ENCODE measurements at regions not wholly inside any gene's neighbourhood (a gene's known extent, or its start where the extent isn't known, plus 50 kb on each side); places are given as distances from the start of the nearest gene placed in this dataset.
A peak's percentile ranks its signal among the peaks of the same experiment; 100 is the strongest.
"Not testable (repeated sequence)": the region's sequence is repeated elsewhere in the genome, so short reads cannot be mapped to it uniquely, and the experiment has no call there.

DNA sequence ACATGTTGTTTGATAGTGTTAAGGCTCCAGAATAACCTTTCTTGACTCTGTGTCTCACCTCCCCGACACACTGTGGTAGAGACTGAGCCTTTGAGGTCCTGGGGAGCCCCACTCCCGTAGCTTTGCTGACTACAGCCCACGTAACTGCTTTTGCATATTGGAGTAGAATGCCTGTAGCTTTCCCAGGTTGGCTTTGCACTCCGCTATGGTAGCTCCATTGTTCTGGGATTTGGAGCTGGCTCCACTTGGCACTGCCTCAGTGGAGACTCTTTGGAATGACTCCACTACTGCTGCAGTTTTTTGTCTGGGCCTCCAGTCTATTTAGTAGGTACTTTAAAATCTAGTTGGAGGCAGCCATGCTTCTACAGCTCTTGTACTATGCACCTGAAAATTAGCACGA lies 56.2 kb upstream of the ANXA1 start:
- no peak for DNase-seq (ENCODE audit: low read depth in 2 of 2)

DNA sequence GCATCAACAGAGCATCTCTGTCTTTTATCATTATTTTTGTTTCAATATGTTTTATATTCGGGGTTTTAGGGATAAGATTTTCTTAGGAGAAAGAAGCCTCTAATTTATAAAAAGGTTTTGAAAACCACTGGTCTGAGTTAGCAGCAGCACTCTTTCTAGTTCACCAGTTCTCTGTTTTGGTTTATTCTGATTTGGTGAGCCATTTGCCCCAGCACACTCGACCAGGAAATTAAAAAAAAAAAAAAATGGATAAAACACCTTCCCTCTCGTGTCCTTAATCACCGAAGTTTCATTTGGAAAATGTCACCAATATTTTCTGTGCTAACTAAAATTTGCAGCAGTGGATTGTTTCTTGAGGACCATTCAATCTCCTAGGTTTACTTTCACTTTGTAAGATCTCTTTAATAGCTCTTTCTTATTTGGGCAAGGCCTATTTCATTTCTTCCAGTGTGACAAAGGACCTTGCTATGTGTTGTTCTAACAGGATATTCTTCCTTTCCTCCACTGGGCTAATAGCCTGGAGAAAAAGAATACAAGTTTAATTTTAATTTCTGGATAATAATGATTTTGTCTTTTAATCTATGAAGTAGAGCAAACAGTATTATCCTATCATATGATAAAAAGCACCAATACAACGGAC lies 57.8 kb upstream of the ANXA1 start:
- DNase-seq (ENCODE audit: low read depth in 2 of 2): peak in 1 of 2 donors; percentile 23

DNA sequence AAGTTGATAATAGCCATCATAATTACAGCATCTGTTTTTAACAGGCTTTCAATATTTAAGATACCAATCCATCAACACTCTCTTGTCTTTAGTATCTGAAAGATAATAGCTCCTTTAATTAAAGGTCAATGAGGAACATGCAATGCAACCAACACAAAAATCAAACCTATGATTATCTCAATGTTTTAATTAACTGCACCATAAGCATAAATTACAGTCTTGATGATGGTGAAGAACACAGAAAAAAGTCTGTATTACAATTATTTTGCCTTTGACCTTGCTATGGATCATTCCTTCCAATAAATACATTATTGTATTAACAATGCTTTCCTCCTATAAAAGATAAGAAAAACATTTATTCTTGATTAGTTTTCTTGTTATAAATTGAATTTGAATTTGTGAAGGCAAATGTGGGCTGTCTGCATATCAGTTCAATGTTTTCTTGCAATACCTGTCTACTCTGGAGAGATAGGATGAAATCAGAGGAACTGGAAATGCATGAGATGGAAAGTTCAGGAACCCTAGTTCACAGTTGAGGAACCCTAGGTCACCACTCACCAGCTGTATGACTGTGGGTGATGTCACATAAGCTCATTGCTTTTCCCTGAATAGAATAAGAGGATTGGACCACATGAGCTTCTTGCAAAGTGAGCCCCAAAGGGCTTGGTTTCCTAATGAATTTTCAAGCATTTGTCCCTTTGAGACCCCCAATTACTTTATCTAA lies 58.5 kb upstream of the ANXA1 start:
- no peak for DNase-seq (ENCODE audit: low read depth in 2 of 2)

DNA sequence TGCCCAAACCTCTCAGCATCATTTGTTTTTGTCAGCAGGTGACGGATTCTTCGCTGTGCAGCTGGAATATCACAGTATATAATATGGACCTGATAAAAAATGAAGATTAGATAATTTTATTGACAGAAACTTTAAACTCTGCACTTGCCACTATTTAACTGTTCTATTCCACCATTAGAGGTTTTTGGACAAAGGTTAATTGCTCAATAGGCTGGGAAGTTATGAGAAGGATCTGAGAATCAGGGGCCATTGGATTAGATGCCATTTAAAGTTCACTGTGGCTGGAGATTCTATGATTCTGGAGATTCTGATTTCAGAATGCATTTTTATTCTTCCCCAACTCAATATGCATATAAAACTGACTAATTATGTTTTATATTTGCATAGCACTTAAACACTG lies 59.8 kb upstream of the ANXA1 start:
- DNase-seq (ENCODE audit: low read depth in 2 of 2): no peak

DNA sequence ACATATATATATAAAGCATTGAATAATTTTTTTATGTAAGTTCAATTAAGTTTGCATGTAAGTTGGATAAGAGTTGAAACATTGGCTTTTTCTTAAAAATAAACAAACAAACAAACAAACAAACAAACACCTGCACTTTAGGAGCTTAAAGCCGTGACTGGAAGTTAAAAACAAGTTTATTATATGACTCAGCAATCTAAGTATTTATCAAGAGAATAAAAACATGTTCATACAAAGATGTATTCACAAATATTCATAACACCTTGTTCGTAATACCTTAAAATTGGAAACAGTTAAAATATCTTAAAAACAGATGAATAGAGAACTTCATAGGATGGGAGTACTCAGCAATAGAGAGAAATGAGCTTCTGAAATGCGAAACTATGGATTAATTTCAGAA lies 61.5 kb upstream of the ANXA1 start:
- DNase-seq (ENCODE audit: low read depth in 2 of 2): no peak

DNA sequence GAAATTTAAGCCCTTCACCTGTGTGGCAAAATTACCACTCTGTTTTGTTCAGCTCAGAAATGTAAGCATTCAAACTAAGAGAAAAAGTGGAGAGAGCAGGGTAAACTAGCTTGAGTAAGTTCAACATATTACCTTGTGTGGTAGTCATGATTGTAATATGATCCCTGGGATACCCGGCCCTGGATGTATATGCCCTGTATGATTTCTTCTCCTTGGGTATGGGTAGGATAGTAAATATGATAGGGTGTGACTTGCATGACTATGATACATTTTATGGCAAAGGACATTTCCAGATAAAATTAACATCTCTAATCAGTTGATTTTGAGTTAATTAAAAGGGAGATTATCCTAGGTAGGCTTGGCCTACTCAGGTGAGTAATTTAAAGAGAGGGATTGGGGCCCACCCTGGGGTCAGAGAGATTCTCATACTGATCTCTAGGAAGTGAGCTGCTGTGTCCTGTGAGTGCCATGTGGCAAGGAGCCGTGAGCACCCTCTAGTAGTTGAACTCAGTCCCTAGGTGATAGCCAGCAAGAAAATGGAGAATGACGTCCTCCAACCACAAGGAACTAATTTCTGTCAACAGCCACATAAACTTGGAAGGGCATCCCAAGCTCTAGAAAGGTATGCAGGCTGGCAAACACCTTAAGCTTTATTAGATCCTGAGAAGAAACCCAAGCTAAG lies 62.2 kb upstream of the ANXA1 start:
- no peak for DNase-seq (ENCODE audit: low read depth in 2 of 2)

DNA sequence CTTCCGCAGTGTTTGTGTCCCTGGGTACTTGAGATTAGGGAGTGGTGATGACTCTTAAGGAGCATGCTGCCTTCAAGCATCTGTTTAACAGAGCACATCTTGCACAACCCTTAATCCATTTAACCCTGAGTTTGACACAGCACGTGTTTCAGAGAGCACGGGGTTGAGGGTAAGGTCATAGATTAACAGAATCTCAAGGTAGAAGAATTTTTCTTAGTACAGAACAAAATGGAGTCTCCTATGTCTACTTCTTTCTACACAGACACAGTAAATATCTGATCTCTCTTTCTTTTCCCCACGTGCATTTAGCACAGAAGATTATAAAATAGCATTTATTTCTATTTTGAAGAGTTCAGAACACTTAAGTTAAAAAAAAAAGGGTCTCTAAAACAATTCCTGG lies 63.8 kb upstream of the ANXA1 start:
- not testable (repeated sequence) for DNase-seq (ENCODE audit: low read depth in 2 of 2)

DNA sequence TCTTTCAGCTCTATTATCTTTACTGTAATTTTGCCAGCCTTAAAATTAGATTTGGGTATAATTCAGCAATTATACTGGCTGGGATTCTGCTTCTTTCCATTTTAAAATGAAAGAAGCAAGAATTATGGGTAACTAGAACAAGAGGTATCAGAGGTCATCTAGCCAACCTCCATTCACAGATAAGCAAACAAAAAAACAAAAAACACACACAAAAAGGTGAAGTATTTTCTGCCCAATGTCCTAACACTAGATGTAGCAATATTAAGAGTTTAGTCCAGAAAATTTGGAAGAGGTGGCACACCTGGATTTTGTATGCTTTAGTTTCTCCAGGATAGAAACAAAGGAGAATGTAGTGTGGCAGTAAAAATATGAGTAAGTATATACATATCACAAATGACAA lies 68.1 kb upstream of the ANXA1 start:
- DNase-seq (ENCODE audit: low read depth in 2 of 2): no peak

DNA sequence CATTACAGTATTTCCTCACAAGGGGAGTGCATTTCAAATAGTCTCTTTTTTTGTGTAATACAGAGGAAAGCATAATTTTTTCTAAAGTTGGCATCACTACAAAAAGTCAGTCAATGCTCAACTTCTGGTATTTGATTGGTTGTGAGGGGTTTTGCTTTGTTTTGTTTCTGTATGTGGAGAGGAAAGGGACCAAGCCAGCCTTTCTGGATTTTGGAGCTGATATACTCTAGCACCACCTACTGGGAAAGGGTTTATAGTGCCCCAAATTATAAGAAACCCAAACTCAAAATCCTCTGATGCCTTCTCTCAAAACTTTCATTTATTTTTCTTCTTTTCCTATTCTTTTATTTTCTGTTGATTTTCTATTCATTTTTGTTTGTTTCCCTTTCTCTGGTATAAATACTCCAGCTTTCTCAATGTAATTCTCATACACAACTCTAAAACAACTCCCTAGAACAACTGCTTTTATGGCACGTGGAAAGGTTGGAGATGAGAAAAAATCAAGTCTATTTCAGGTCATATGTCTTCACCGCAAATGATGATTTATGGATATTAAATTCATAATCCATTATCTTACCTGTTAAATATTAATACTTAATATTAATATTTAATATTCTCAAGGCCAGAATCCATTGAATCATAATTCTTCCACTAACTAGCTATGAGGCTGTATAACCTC lies 69.5 kb upstream of the ANXA1 start:
- peak; percentile 78 to 91 for DNase-seq (ENCODE audit: low read depth in 2 of 2)

DNA sequence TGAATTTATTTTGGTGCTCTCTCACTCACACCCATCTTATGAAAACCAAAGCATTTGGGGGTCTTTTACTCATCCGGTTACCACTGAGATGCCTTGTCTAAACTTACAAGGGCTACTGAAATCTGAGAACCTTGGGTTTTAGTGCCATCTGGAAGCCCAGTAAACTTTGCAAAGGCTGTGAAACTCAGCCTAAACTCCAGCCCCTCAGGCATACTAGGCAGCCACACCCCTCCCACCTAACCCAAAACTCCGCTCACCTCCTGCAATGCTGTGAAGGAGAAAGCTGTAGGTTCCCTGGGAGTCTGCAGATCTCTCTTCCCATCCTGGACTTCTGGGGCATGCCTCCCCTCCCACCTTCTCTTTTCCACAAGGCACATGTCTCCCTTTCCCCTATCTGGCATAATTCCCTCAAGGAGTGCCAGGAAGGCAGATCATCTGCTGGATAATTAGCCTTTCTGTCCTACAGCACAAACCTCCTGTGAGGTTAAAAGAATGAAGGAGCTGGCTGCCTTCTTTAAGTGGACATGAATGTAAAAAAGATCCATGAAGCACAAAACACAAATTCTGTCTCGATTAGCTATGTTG lies 71.5 kb upstream of the ANXA1 start:
- no peak for DNase-seq (ENCODE audit: low read depth in 2 of 2)

DNA sequence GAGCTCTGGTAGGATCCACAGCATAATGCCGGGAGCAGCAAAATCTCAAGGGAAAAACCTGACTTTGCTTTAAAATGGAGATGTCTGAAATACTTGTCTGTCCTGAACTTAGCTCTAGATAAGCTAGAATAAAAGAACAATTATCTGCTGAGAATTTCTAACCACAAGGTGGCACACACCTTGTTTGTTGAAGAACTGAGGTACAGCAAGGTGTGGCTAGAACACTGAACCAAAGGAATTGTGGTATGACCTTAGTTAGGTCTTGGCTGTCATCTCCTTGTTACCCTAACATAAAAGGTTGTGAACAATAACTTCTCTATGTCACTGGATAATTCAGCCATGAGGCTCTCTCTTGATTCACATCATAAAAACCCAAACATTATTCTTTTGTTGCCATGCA lies 72.3 kb upstream of the ANXA1 start:
- DNase-seq (ENCODE audit: low read depth in 2 of 2): peak in 1 of 2 donors; percentile 20

DNA sequence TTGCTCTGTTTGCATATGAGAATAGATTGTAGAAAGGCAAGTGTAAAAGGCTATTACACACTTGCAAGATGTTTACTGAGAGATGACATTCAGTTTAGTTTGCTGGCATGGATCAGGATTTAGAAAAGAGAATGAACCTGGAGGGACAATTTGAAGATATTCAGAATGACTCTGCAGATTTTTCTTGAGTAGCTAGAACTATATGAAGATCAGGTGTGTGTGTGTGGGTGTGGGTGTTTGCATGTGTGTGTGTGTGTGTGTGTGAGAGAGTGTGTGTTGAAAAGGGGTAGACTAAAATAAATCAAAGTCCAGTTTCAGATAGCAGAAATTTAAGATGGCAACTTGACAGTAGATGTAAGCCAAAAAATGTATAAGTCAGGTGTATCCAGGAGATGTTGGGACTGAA lies 74.0 kb upstream of the ANXA1 start:
- DNase-seq (ENCODE audit: low read depth in 2 of 2): no peak

DNA sequence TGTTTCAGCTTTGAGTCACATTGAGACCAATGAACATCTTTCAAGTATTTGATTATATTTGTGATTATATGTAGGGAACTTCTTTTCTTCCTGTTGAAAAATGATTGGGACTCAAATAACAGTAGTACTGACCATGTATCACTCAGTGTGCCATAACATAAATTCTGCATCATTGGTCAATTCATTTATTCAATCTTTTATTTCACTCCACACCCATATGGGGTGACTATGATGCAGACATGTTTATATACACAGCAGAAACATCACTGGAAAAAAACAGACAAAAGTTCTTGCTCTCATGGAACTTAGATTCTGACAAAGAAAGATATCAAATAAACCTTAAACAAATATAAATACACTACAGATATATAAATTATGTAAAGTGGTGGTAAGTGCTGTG lies 74.7 kb upstream of the ANXA1 start:
- DNase-seq (ENCODE audit: low read depth in 2 of 2): no peak

DNA sequence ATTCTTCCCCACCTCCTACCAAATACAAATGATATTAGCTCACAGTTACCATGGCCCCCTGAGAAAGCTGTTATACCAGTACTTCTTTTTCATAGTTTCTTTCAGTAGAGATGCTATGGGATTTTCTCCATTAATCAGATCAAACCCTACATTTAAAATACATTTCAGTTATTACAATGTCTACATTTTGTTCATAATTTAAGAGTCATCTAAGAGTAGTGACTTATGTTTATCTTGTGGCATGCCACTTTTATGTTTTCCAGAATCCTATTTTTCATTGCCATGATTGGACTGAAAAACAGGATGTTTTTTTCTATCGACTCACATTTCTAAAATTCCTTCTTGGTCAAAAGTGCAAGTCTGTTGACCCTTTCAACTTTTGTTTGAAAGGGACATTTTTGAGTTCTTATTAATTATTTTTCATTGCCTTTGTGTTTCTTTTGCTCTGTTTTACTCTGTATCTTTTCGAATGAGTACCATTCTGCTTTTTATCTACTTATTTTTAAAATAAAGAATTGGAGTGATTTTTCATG lies 77.4 kb upstream of the ANXA1 start:
- peak; percentile 74 to 80 for DNase-seq (ENCODE audit: low read depth in 2 of 2)

DNA sequence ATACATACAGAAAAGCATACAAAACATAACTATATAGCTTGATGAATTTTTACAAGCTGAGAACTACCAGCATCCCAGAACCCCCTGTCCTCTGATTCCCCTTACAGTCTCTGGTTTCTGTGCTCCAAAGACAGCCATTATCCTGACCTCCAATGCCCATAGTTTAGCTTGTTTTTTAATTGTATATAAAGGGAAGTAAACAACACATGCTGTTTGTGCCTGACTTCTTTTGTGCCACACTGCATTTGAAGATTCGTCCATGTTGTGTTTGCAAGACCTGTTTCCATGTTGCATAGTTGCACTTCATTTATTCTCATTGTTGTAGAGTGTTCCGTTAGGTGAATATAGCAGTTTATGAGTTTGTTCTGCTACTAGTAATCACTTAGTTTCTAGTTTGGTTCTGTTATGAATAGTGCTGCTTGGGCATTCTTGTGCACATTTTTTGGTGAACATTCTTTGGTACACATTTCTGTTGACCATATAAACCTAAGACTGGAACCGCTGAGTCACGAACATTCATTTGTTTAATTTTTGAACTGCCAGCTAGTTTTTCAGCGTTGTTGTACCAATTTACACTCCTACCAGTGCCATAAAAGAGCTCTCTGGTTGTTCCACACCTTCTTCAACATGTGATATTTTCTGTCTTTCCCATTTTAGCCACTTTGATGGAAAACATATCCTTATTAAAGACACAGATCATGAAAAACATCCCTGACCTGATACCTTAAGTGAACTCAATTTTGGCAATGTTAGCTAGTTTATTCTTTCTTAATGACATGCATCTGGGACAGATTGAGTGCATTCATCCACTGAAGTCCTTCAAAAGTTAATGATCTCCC lies 78.1 kb upstream of the ANXA1 start:
- DNase-seq (ENCODE audit: low read depth in 2 of 2): peak; percentile 2 to 40

DNA sequence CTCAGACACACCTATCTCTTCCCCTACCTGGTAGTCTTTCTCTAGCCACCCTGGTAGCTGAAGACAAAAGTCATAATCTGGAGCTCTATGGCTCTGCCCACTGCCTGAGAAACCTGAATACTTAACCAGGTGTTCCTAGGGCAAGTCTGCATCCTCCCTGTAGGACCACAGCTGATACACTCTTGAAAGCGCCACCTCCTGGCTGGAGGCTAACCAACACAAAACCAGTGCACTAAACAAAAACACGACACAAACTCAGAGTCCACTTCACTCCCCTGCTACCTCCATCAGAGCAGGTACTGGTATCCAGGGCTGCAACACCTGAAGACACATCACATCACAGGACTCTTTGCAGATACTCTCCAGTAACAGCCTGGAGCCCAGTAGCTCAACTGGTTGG lies 84.6 kb upstream of the ANXA1 start:
- no peak for DNase-seq (ENCODE audit: low read depth in 2 of 2)

DNA sequence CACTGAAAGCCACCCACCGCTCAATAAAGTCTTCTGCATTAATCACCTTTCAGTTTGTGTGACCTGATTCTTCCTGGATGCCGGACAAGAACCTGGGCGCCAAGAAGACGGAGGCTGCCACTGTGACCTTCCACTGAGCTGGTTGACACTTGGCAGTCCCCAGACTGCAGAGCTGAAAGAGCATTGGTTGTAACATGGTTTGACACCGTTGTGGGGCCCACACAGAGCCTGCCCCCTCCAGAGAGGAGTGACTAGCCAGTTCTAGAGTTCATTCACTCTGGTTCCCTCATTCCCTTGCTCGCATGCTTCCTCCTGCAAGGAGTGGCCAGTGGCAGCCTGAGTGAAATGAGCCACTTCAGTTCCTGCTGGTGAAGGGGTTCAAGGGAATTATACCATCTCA lies 86.2 kb upstream of the ANXA1 start:
- no peak for DNase-seq (ENCODE audit: low read depth in 2 of 2)

DNA sequence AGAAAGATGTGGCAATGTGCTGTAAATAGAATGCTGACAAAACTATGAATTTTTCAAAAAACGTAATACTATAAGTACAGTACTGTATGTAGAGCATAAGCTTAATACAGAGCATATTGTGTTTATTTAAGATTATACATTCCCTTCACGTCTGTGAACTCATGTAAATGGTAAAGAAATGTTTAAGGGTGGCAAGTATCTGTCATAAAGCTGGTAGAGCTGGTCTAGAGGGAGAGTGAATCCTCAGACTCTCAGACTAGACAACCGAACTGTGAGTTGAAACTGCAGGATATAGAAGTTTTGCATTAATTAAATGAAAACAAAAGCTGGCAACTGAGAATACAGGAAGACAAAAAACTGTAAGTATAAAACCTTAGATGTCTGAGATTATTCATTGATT lies 87.3 kb upstream of the ANXA1 start:
- no peak for DNase-seq (ENCODE audit: low read depth in 2 of 2)

DNA sequence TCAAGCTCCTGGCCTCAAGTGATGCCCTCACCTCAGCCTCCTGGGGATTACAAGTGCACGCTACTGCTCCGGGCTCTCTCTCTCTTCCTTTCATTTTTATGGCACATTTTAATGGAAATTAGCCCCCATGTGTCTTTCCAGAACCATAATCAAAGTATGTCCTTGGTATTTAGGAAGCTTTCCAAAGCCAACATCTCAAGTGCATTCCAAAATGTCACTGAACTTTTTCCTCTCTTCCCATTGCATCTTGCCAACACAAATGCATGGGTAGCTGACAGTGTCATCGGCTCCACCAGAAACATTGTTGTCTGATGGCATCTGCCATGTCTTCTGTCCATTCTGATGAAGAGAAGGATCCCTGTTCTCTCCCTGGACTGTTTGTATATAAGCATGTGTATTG lies 90.5 kb upstream of the ANXA1 start:
- no peak for DNase-seq (ENCODE audit: low read depth in 2 of 2)

DNA sequence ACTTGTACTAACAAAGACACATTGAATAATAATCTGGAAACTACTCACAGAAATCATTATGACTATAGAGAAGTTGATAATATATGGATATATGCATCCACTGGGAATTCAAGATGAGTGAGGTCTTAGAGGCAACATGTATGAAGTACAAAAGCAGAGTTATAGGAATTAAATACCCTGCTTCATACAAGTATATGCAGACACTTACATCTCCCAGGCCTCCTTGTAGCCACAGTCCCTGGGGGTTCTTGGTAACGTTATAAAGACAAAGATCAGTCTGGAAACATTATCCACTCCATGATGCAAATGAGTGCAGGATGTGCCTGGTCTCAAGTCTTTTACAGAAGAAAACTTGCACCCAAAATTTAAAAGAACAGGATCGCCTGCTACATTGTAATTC lies 92.4 kb upstream of the ANXA1 start:
- no peak for DNase-seq (ENCODE audit: low read depth in 2 of 2)

DNA sequence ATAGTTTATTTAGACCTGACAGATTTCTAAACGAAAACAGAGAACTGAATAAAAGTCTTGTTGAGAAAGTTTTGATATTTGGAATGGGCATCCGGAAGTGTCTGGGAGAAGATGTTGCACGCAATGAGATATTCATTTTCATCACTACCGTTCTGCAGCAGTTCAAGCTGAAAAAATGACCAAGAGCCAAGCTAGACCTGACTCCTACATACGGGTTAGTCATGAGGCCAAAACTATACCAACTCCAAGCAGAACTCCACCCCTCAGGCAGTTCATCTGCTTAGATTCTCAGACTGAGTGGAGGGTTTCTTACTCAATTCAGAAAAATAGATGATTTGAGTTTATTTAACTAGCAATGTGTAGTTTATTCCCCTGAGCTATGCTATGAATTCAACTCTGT lies 95.4 kb upstream of the ANXA1 start:
- no peak for DNase-seq (ENCODE audit: low read depth in 2 of 2)

All from lung microvascular endothelial cell (primary cell).